ENCODE measurements at regions not wholly inside any gene's neighbourhood (a gene's known extent, or its start where the extent isn't known, plus 50 kb on each side); places are given as distances from the start of the nearest gene placed in this dataset.

DNA sequence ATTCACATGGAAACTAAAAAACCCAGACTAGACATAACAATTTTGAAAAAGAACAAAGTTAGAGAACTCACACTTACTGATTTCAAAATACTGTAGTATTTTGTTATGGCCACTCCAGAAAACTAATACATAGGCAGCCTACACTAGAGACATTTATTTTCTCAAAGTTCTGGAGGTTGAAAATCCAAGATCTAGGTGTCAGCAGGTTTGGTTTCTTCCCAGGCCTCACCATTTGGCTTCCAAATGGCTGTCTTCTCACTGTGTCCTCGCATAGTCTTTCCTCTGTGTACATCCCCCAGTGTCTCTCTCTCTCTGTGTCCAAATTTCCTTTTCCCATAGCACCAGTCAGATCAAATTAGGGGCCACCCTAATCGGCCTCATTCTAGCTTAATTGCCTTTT lies 95.0 kb downstream of the NR4A2 start:
- TF ChIP-seq TP53 (CRISPR knock-in tag; IDR thresholded peaks at IDR 0.05) (no peak), SREBF2 (IDR thresholded peaks at IDR 0.05) (no peak)

Data from A549 (cell line).